ENCODE measurements at regions not wholly inside any gene's neighbourhood (a gene's known extent, or its start where the extent isn't known, plus 50 kb on each side); places are given as distances from the start of the nearest gene placed in this dataset.

- FAIRE-seq, result no peak
- H3K9me3 ChIP-seq (replicated peaks; ENCODE audit: control insufficient read depth, insufficient read depth, low read length), result no peaks in the 10 kb centered on the region
- H3K9me1 ChIP-seq (replicated peaks; ENCODE audit: control insufficient read depth, extremely low read depth, insufficient read depth, low read length), result no peaks in the 10 kb centered on the region
- no peak overlapping the region for H3K4me3 ChIP-seq (replicated peaks in 1 of 3; ENCODE audit: insufficient read depth in 1 of 3, low read depth in 1 of 3, low read length in 3 of 3)
- no peaks in the 10 kb centered on the region for H3K36me3 ChIP-seq (ENCODE audit: control insufficient read depth in 2 of 2, extremely low read depth in 1 of 2, insufficient read depth in 2 of 2, low read length in 2 of 2)
- no peak overlapping the region for H2AFZ ChIP-seq (ENCODE audit: low read depth, low read length)
- ChIA-PET POLR2A (no interaction called here), CTCF (no interaction called here)
- H3K4me1 ChIP-seq (ENCODE audit: control insufficient read depth, extremely low read depth, insufficient read depth, low read length), result no peaks in the 10 kb centered on the region
- H3K79me2 ChIP-seq (ENCODE audit: control insufficient read depth, insufficient read depth, low read length), result no peaks in the 10 kb centered on the region
- H3K27me3 ChIP-seq (ENCODE audit: control insufficient read depth in 2 of 2, insufficient read depth in 2 of 2, low read length in 2 of 2), result no peaks in the 10 kb centered on the region
- H3K9ac ChIP-seq (replicated peaks; ENCODE audit: extremely low read depth, insufficient read depth, low read length), result no peak overlapping the region
- no peak overlapping the region for H3K27ac ChIP-seq (ENCODE audit: insufficient read depth, low read depth, low read length)
- no TSS peak for BruUV-seq (replicated peaks)
- dilution Hi-C loops (cut with MboI; ENCODE audit: extremely low pct_ligation_motif_present, low sequenced_read_pairs), result no loop called here
- H4K20me1 ChIP-seq (replicated peaks; ENCODE audit: control insufficient read depth, extremely low read depth, insufficient read depth, low read length), result no peaks in the 10 kb centered on the region
- DNase-seq (ENCODE audit: low read depth, low spot score), result no peak
- TF ChIP-seq JUN (IDR thresholded peaks at IDR 0.05; ENCODE audit: borderline replicate concordance, insufficient read depth, insufficient read length, low read depth), result no peak
- no peak for TF ChIP-seq MYC (IDR thresholded peaks at IDR 0.05; ENCODE audit: low read depth, low read length)
- no peak for TF ChIP-seq EZH2 (IDR thresholded peaks at IDR 0.05; ENCODE audit: borderline replicate concordance, low read depth, low read length, severe bottlenecking)
- no peak for TF ChIP-seq FOS (IDR thresholded peaks at IDR 0.05; ENCODE audit: borderline replicate concordance, insufficient read depth, low read length)
- no peak for TF ChIP-seq POLR2AphosphoS5 (IDR thresholded peaks at IDR 0.05; ENCODE audit: insufficient read depth, low read depth, low read length)
- intact Hi-C loops (cut with micrococcal nuclease), result no loop called here
- H3K4me2 ChIP-seq (ENCODE audit: insufficient read depth, low read length), result no peak overlapping the region
Measured at GRCh38 chr21:43324596-43324995, 102.3 kb downstream of the SIK1 start.

- no peak overlapping the region for H3K4me3 ChIP-seq (replicated peaks in 1 of 3; ENCODE audit: insufficient read depth in 1 of 3, low read depth in 1 of 3, low read length in 3 of 3)
- no peak for FAIRE-seq
- no peak for DNase-seq (ENCODE audit: low read depth, low spot score)
- ChIA-PET POLR2A (no interaction called here), CTCF (no interaction called here)
- no peaks in the 10 kb centered on the region for H3K79me2 ChIP-seq (ENCODE audit: control insufficient read depth, insufficient read depth, low read length)
- no peaks in the 10 kb centered on the region for H3K9me1 ChIP-seq (replicated peaks; ENCODE audit: control insufficient read depth, extremely low read depth, insufficient read depth, low read length)
- no peaks in the 10 kb centered on the region for H3K36me3 ChIP-seq (ENCODE audit: control insufficient read depth in 2 of 2, extremely low read depth in 1 of 2, insufficient read depth in 2 of 2, low read length in 2 of 2)
- H3K27ac ChIP-seq (ENCODE audit: insufficient read depth, low read depth, low read length), result no peak overlapping the region
- H4K20me1 ChIP-seq (replicated peaks; ENCODE audit: control insufficient read depth, extremely low read depth, insufficient read depth, low read length), result no peaks in the 10 kb centered on the region
- intact Hi-C loops (cut with micrococcal nuclease), result no loop called here
- no peak overlapping the region for H2AFZ ChIP-seq (ENCODE audit: low read depth, low read length)
- dilution Hi-C loops (cut with MboI; ENCODE audit: extremely low pct_ligation_motif_present, low sequenced_read_pairs), result no loop called here
- H3K4me2 ChIP-seq (ENCODE audit: insufficient read depth, low read length), result no peak overlapping the region
- H3K27me3 ChIP-seq (ENCODE audit: control insufficient read depth in 2 of 2, insufficient read depth in 2 of 2, low read length in 2 of 2), result no peaks in the 10 kb centered on the region
- no TSS peak for BruUV-seq (replicated peaks)
- no peak overlapping the region for H3K9ac ChIP-seq (replicated peaks; ENCODE audit: extremely low read depth, insufficient read depth, low read length)
- H3K9me3 ChIP-seq (replicated peaks; ENCODE audit: control insufficient read depth, insufficient read depth, low read length), result no peaks in the 10 kb centered on the region
- TF ChIP-seq JUN (IDR thresholded peaks at IDR 0.05; ENCODE audit: borderline replicate concordance, insufficient read depth, insufficient read length, low read depth), result no peak
- TF ChIP-seq GATA2 (IDR thresholded peaks at IDR 0.05; ENCODE audit: insufficient read depth, insufficient read length, low read depth, low read length), result no peak
- no peak for TF ChIP-seq POLR2A (IDR thresholded peaks at IDR 0.05; ENCODE audit: low read depth, low read length)
- TF ChIP-seq FOS (IDR thresholded peaks at IDR 0.05; ENCODE audit: borderline replicate concordance, insufficient read depth, low read length), result no peak
- TF ChIP-seq MYC (IDR thresholded peaks at IDR 0.05; ENCODE audit: low read depth, low read length), result no peak
- no peak for TF ChIP-seq MAX (IDR thresholded peaks at IDR 0.05; ENCODE audit: insufficient read depth, insufficient read length)
- no peak for TF ChIP-seq EZH2 (IDR thresholded peaks at IDR 0.05; ENCODE audit: borderline replicate concordance, low read depth, low read length, severe bottlenecking)
- no peak for TF ChIP-seq POLR2AphosphoS5 (IDR thresholded peaks at IDR 0.05; ENCODE audit: insufficient read depth, low read depth, low read length)
- TF ChIP-seq, protein P1, sequence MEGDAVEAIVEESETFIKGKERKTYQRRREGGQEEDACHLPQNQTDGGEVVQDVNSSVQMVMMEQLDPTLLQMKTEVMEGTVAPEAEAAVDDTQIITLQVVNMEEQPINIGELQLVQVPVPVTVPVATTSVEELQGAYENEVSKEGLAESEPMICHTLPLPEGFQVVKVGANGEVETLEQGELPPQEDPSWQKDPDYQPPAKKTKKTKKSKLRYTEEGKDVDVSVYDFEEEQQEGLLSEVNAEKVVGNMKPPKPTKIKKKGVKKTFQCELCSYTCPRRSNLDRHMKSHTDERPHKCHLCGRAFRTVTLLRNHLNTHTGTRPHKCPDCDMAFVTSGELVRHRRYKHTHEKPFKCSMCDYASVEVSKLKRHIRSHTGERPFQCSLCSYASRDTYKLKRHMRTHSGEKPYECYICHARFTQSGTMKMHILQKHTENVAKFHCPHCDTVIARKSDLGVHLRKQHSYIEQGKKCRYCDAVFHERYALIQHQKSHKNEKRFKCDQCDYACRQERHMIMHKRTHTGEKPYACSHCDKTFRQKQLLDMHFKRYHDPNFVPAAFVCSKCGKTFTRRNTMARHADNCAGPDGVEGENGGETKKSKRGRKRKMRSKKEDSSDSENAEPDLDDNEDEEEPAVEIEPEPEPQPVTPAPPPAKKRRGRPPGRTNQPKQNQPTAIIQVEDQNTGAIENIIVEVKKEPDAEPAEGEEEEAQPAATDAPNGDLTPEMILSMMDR (IDR thresholded peaks at IDR 0.05; ENCODE audit: extremely low read depth in 1 of 2, insufficient read depth in 1 of 2, low read depth in 1 of 2, low read length in 2 of 2), result no peak
- no peaks in the 10 kb centered on the region for H3K4me1 ChIP-seq (ENCODE audit: control insufficient read depth, extremely low read depth, insufficient read depth, low read length)
Measured at GRCh38 chr21:43323244-43324005, 103.5 kb downstream of the SIK1 start.
